H9 (cell line): ENCODE measurements at regions not wholly inside any gene's neighbourhood (a gene's known extent, or its start where the extent isn't known, plus 50 kb on each side); places are given as distances from the start of the nearest gene placed in this dataset.
A peak's percentile ranks its signal among the peaks of the same experiment; 100 is the strongest.

Source experiments
- DNase-seq: peaks from one replicate; pipeline ENCODE4 v3.0.0-alpha.2; 2017
- H2AFZ ChIP-seq: one replicate; pipeline ENCODE4 v1.6.1; 2013; ENCODE audit warnings: mild to moderate bottlenecking, low read length, control low read depth, moderate library complexity
- H2AK5ac ChIP-seq: 2 replicates; pipeline ENCODE4 v1.6.1; 2013; ENCODE audit warnings: low read length, control low read depth, mixed read lengths; ENCODE audit not compliant: insufficient read length
- H2BK120ac ChIP-seq: one replicate; pipeline ENCODE4 v1.6.1; 2013; ENCODE audit warnings: low read depth, mild to moderate bottlenecking, low read length, control low read depth, inconsistent platforms; ENCODE audit not compliant: poor library complexity, severe bottlenecking
- H2BK12ac ChIP-seq: 2 replicates; pipeline ENCODE4 v1.6.1; 2013; ENCODE audit warnings: low read length, control low read depth, mixed read lengths, low read depth; ENCODE audit not compliant: insufficient read length
- H2BK15ac ChIP-seq: 2 replicates; pipeline ENCODE4 v1.6.1; 2013; ENCODE audit warnings: low read depth, low read length, control low read depth
- H2BK20ac ChIP-seq: one replicate; pipeline ENCODE4 v1.6.1; 2013; ENCODE audit warnings: low read depth, mild to moderate bottlenecking, low read length, control low read depth, inconsistent platforms; ENCODE audit not compliant: poor library complexity, severe bottlenecking
- H2BK5ac ChIP-seq: 2 replicates; pipeline ENCODE4 v1.6.1; 2013; ENCODE audit warnings: low read length, control low read depth, mixed read lengths; ENCODE audit not compliant: insufficient read length
- H3K14ac ChIP-seq: 2 replicates; pipeline ENCODE4 v1.6.1; 2013; ENCODE audit warnings: low read length, control low read depth; ENCODE audit not compliant: insufficient read depth
- H3K18ac ChIP-seq: 2 replicates; pipeline ENCODE4 v1.6.1; 2013; ENCODE audit warnings: low read depth, mild to moderate bottlenecking, mixed read lengths, low read length, control low read depth; ENCODE audit not compliant: insufficient read length
- H3K23ac ChIP-seq: 2 replicates; pipeline ENCODE4 v1.6.1; 2013; ENCODE audit warnings: low read length, control low read depth, mixed read lengths, low read depth; ENCODE audit not compliant: insufficient read length
- H3K23me2 ChIP-seq: 2 replicates; pipeline ENCODE4 v1.6.1; 2013; ENCODE audit warnings: low read depth, mild to moderate bottlenecking, mixed read lengths, low read length, control low read depth; ENCODE audit not compliant: insufficient read length, poor library complexity, severe bottlenecking
- H3K27ac ChIP-seq: 2 replicates; pipeline ENCODE4 v1.5.1; 2013; ENCODE audit warnings: low read length, control low read depth, mixed read lengths, low read depth; ENCODE audit not compliant: insufficient read length
- H3K27me3 ChIP-seq: 2 replicates; pipeline ENCODE4 v1.6.1; 2013; ENCODE audit warnings: low read length, control low read depth, inconsistent platforms; ENCODE audit not compliant: insufficient read depth
- H3K4ac ChIP-seq: 2 replicates; pipeline ENCODE4 v1.6.1; 2013; ENCODE audit warnings: low read depth, mild to moderate bottlenecking, control low read depth, inconsistent platforms, low read length, moderate library complexity
- H3K4me1 ChIP-seq: 2 replicates; pipeline ENCODE4 v1.6.1; 2013; ENCODE audit warnings: low read length, control low read depth, inconsistent platforms; ENCODE audit not compliant: insufficient read depth
- H3K4me2 ChIP-seq: 2 replicates; pipeline ENCODE4 v1.6.1; 2013; ENCODE audit warnings: low read length, control low read depth, mixed read lengths; ENCODE audit not compliant: insufficient read length, insufficient read depth
- H3K56ac ChIP-seq: 2 replicates; pipeline ENCODE4 v1.6.1; 2013; ENCODE audit warnings: low read depth, mild to moderate bottlenecking, mixed read lengths, low read length, control low read depth; ENCODE audit not compliant: insufficient read length
- H3K79me1 ChIP-seq: 2 replicates; pipeline ENCODE4 v1.6.1; 2013; ENCODE audit warnings: low read depth, mild to moderate bottlenecking, moderate library complexity, low read length, control low read depth, inconsistent platforms; ENCODE audit not compliant: insufficient read depth, poor library complexity, severe bottlenecking
- H3K79me2 ChIP-seq: 2 replicates; pipeline ENCODE4 v1.6.1; 2013; ENCODE audit warnings: low read length, control low read depth, inconsistent platforms; ENCODE audit not compliant: insufficient read depth
- H3K9ac ChIP-seq: 2 replicates; pipeline ENCODE4 v1.6.1; 2013; ENCODE audit warnings: low read length, control low read depth, mixed read lengths; ENCODE audit not compliant: insufficient read length; ENCODE audit errors: extremely low read depth
- H3K9me3 ChIP-seq: one replicate; pipeline ENCODE4 v1.6.1; 2013; ENCODE audit warnings: low read depth, low read length, inconsistent platforms; ENCODE audit not compliant: control insufficient read depth
- H3T11ph ChIP-seq: one replicate; pipeline ENCODE4 v1.6.1; 2013; ENCODE audit warnings: mild to moderate bottlenecking, low read length, control low read depth, inconsistent platforms
- H4K20me1 ChIP-seq: one replicate; pipeline ENCODE4 v1.6.1; 2013; ENCODE audit not compliant: control insufficient read depth, insufficient read length, insufficient read depth
- H4K5ac ChIP-seq: 2 replicates; pipeline ENCODE4 v1.6.1; 2013; ENCODE audit warnings: low read depth, mild to moderate bottlenecking, mixed read lengths, low read length, control low read depth; ENCODE audit not compliant: insufficient read length
- H4K8ac ChIP-seq: replicated peaks from 2 replicates; pipeline ENCODE4 v1.6.1; 2013; ENCODE audit warnings: low read length, control low read depth, mixed read lengths, low read depth; ENCODE audit not compliant: insufficient read length
- H4K91ac ChIP-seq: 2 replicates; pipeline ENCODE4 v1.6.1; 2013; ENCODE audit warnings: low read depth, mild to moderate bottlenecking, moderate library complexity, mixed read lengths, low read length, control low read depth; ENCODE audit not compliant: insufficient read length
- H3K27ac Mint-ChIP-seq, 3 experiments: 2 replicates in 2 of 3; 3 replicates in 1 of 3; pipeline ENCODE4 v1.8.0; 2020 to 2021; ENCODE audit warnings: mixed read lengths in 3 of 3, mild to moderate bottlenecking in 1 of 3, moderate library complexity in 1 of 3
- H3K27me3 Mint-ChIP-seq: 2 replicates; pipeline ENCODE4 v1.8.0; 2021; ENCODE audit warnings: low read depth, mild to moderate bottlenecking, moderate library complexity, mixed read lengths
- H3K36me3 Mint-ChIP-seq, 3 experiments: 2 replicates in 2 of 3; 3 replicates in 1 of 3; pipeline ENCODE4 v1.8.0; 2020 to 2021; ENCODE audit warnings: low read depth in 3 of 3, mixed read lengths in 3 of 3; ENCODE audit not compliant: insufficient read depth in 1 of 3
- H3K4me1 Mint-ChIP-seq, 2 experiments: 2 replicates each; pipeline ENCODE4 v1.8.0; 2020; ENCODE audit warnings: mixed read lengths in 2 of 2
- H3K4me3 Mint-ChIP-seq, 2 experiments: 2 replicates in 1 of 2; 3 replicates in 1 of 2; pipeline ENCODE4 v1.8.0; 2020 to 2021; ENCODE audit warnings: mild to moderate bottlenecking in 2 of 2, mixed read lengths in 2 of 2, moderate library complexity in 1 of 2
- H3K9me3 Mint-ChIP-seq, 2 experiments: 2 replicates in 1 of 2; 3 replicates in 1 of 2; pipeline ENCODE4 v1.8.0; 2020; ENCODE audit warnings: mild to moderate bottlenecking in 2 of 2, mixed read lengths in 2 of 2, moderate library complexity in 1 of 2
- CTCF ChIP-seq: fragments of 200-600 bp; sonication (generic); conservative IDR thresholded peaks from 3 replicates; pipeline ENCODE4 v1.8.0; 2021; ENCODE audit warnings: antibody characterized with exemption, mild to moderate bottlenecking
- WGBS: extraction: QIAGEN DNeasy Blood & Tissue Kit; methylation state at CpG from one replicate; pipeline ENCODE4 v1.1.7; 2013; ENCODE audit warnings: missing lambda C conversion rate, low lambda C conversion rate, mixed read lengths; ENCODE audit not compliant: insufficient read length; ENCODE audit errors: extremely low coverage; 5-methylcytosine and 5-hydroxymethylcytosine counted together

- no peaks in the 10 kb centered on the region for H3K9me3 Mint-ChIP-seq
- H3K79me2 ChIP-seq, result no peaks in the 10 kb centered on the region
- no peaks in the 10 kb centered on the region for H3K27me3 ChIP-seq
- no peak overlapping the region for H3K23ac ChIP-seq
- H3T11ph ChIP-seq, result no peak overlapping the region
- H3K4ac ChIP-seq, result no peak overlapping the region
- H2BK5ac ChIP-seq, result no peak overlapping the region
- peaks cover 0 to 6% of the 10 kb centered on the region in 2 experiments for H3K4me1 Mint-ChIP-seq
- H4K8ac ChIP-seq, result no peak overlapping the region
- H3K4me3 Mint-ChIP-seq, result no peak overlapping the region
- H3K4me1 ChIP-seq, result no peaks in the 10 kb centered on the region
- H2BK12ac ChIP-seq, result no peak overlapping the region
- H2AK5ac ChIP-seq, result no peak overlapping the region
- H2BK15ac ChIP-seq, result no peak overlapping the region
- no peak overlapping the region for H3K27ac ChIP-seq
- H2BK20ac ChIP-seq, result no peak overlapping the region
- peak; percentile 59 for DNase-seq
- H4K5ac ChIP-seq, result no peak overlapping the region
- no peak overlapping the region for H3K18ac ChIP-seq
- H3K56ac ChIP-seq, result no peak overlapping the region
- no peaks in the 10 kb centered on the region for H3K23me2 ChIP-seq
- no peaks in the 10 kb centered on the region for H3K27me3 Mint-ChIP-seq
- no peaks in the 10 kb centered on the region for H4K20me1 ChIP-seq
- H4K91ac ChIP-seq, result no peak overlapping the region
- no peak overlapping the region for H2AFZ ChIP-seq
- H3K79me1 ChIP-seq, result no peaks in the 10 kb centered on the region
- H3K9ac ChIP-seq, result no peak overlapping the region
- H3K36me3 Mint-ChIP-seq, result no peaks in the 10 kb centered on the region
- H2BK120ac ChIP-seq, result no peak overlapping the region
- no peak overlapping the region for H3K14ac ChIP-seq
- no peak overlapping the region for H3K27ac Mint-ChIP-seq
- peak; percentile 95 for TF ChIP-seq CTCF
- no peak overlapping the region for H3K4me2 ChIP-seq
- no CpG with 5 or more reads among the region's 6 CpGs for WGBS
- no peaks in the 10 kb centered on the region for H3K9me3 ChIP-seq
Measured at GRCh38 chr20:33915726-33916331, 77.9 kb upstream of the RALY start.
